Neural cell (in vitro differentiated cells): ENCODE measurements at regions not wholly inside any gene's neighbourhood (a gene's known extent, or its start where the extent isn't known, plus 50 kb on each side); places are given as distances from the start of the nearest gene placed in this dataset.

Experiments
- H2AFZ ChIP-seq: fragments of 200-600, 300-800 bp; sonication (generic), shearing (Covaris generic); 2 replicates; pipeline ENCODE4 v1.6.0; 2014; ENCODE audit warnings: low read depth, mild to moderate bottlenecking, antibody characterized with exemption, low read length, moderate library complexity
- H3F3A ChIP-seq: fragments of 200-600 bp; shearing (Covaris generic); 2 replicates; pipeline ENCODE4 v1.6.1; 2016; ENCODE audit warnings: mild to moderate bottlenecking, moderate library complexity, mixed read lengths, antibody characterized with exemption, low read length; ENCODE audit not compliant: insufficient read depth, poor library complexity, severe bottlenecking
- H3K27ac ChIP-seq: fragments of 200-600, 300-800 bp; sonication (generic), shearing (Covaris generic); 2 replicates; pipeline ENCODE4 v1.5.1; 2014; ENCODE audit warnings: mild to moderate bottlenecking, low read length, moderate library complexity
- H3K27me3 ChIP-seq: fragments of 300-800, 200-600 bp; sonication (generic), shearing (Covaris generic); 2 replicates; pipeline ENCODE4 v1.6.0; 2014; ENCODE audit warnings: mild to moderate bottlenecking, low read depth, low read length, moderate library complexity; ENCODE audit not compliant: insufficient read depth
- H3K36me3 ChIP-seq: fragments of 300-800, 200-600 bp; sonication (generic), shearing (Covaris generic); 2 replicates; pipeline ENCODE4 v1.5.1; 2014; ENCODE audit warnings: mild to moderate bottlenecking, antibody characterized with exemption, low read length, moderate library complexity; ENCODE audit not compliant: insufficient read depth
- H3K4me2 ChIP-seq: fragments of 300-800, 200-600 bp; sonication (generic), shearing (Covaris generic); 2 replicates; pipeline ENCODE4 v1.6.0; 2014; ENCODE audit warnings: mild to moderate bottlenecking, low read length
- H3K4me3 ChIP-seq: fragments of 300-800, 200-600 bp; sonication (generic), shearing (Covaris generic); 2 replicates; pipeline ENCODE4 v1.5.1; 2014; ENCODE audit warnings: mild to moderate bottlenecking, low read length, moderate library complexity
- H3K79me2 ChIP-seq: fragments of 200-600 bp; shearing (Covaris generic); replicated peaks from 2 replicates; pipeline ENCODE4 v1.6.0; 2014; ENCODE audit warnings: mild to moderate bottlenecking, low read length, moderate library complexity; ENCODE audit not compliant: insufficient read depth
- H3K9ac ChIP-seq: fragments of 300-800, 200-600 bp; sonication (generic), shearing (Covaris generic); 2 replicates; pipeline ENCODE4 v1.6.1; 2016; ENCODE audit warnings: mild to moderate bottlenecking, low read length, mixed read lengths
- H3K9me2 ChIP-seq: fragments of 200-600 bp; shearing (Covaris generic); 2 replicates; pipeline ENCODE4 v1.6.1; 2016; ENCODE audit warnings: mild to moderate bottlenecking, low read length, mixed read lengths; ENCODE audit not compliant: insufficient read depth
- H3K9me3 ChIP-seq: fragments of 200-600, 300-800 bp; sonication (generic), shearing (Covaris generic); 2 replicates; pipeline ENCODE4 v1.6.1; 2016; ENCODE audit warnings: mild to moderate bottlenecking, mixed run types, low read length, moderate library complexity, mixed read lengths
- H4K20me1 ChIP-seq: fragments of 200-600 bp; shearing (Covaris generic); 2 replicates; pipeline ENCODE4 v1.6.1; 2016; ENCODE audit warnings: mild to moderate bottlenecking, mixed run types; ENCODE audit not compliant: insufficient read depth
- CTCF ChIP-seq: fragments of 450-650 bp; IDR thresholded peaks from 2 replicates; pipeline ENCODE4 v1.5.1; 2014; ENCODE audit warnings: antibody characterized with exemption, mild to moderate bottlenecking, moderate library complexity; ENCODE audit not compliant: poor library complexity, severe bottlenecking
- EP300 ChIP-seq: fragments of 450-650 bp; conservative IDR thresholded peaks from 2 replicates; pipeline ENCODE4 v1.6.1; 2014; ENCODE audit warnings: antibody characterized with exemption, mild to moderate bottlenecking, moderate library complexity; ENCODE audit not compliant: poor library complexity, severe bottlenecking
- EZH2 ChIP-seq: fragments of 200-600, 300-800 bp; shearing (Covaris generic), sonication (generic); IDR thresholded peaks from 2 replicates; pipeline ENCODE4 v1.6.1; 2014; ENCODE audit warnings: antibody characterized with exemption, low read length, borderline replicate concordance, mild to moderate bottlenecking; ENCODE audit not compliant: insufficient read depth, poor library complexity, severe bottlenecking
- MXI1 ChIP-seq: fragments of 450-650 bp; conservative IDR thresholded peaks from 2 replicates; pipeline ENCODE4 v1.6.1; 2014; ENCODE audit warnings: antibody characterized with exemption, mild to moderate bottlenecking; ENCODE audit not compliant: poor library complexity, severe bottlenecking
- POLR2AphosphoS5 ChIP-seq: IDR thresholded peaks from 2 replicates; pipeline ENCODE4 v1.6.1; 2012
- RAD21 ChIP-seq: fragments of 450-650 bp; conservative IDR thresholded peaks from 2 replicates; pipeline ENCODE4 v1.6.1; 2014; ENCODE audit warnings: antibody characterized with exemption, mild to moderate bottlenecking, moderate library complexity
- REST ChIP-seq: IDR thresholded peaks from 2 replicates; pipeline ENCODE4 v1.6.1; 2012; ENCODE audit warnings: borderline replicate concordance
- SMC3 ChIP-seq: fragments of 450-650 bp; conservative IDR thresholded peaks from 2 replicates; pipeline ENCODE4 v1.6.1; 2014; ENCODE audit warnings: antibody characterized with exemption, mild to moderate bottlenecking, moderate library complexity; ENCODE audit not compliant: poor library complexity
- TAF1 ChIP-seq: IDR thresholded peaks from 2 replicates; pipeline ENCODE4 v1.6.1; 2012; ENCODE audit warnings: low read depth

GRCh38 chr4:158999166-158999682, 103.7 kb upstream of the RAPGEF2 start (continued):
- TF ChIP-seq CTCF = no peak

- H3K9me2 ChIP-seq = no peaks in the 10 kb centered on the region
- TF ChIP-seq SMC3 (no peak), TAF1 (no peak), RAD21 (no peak), EZH2 (no peak), POLR2AphosphoS5 (no peak), REST (no peak), EP300 (no peak), CTCF (no peak), MXI1 (no peak)
- no peaks in the 10 kb centered on the region for H3K36me3 ChIP-seq
- H3F3A ChIP-seq = no peaks in the 10 kb centered on the region
- no peaks in the 10 kb centered on the region for H4K20me1 ChIP-seq
- no peak overlapping the region for H2AFZ ChIP-seq
- no peak overlapping the region for H3K4me2 ChIP-seq
- no peak overlapping the region for H3K4me3 ChIP-seq
- no peaks in the 10 kb centered on the region for H3K79me2 ChIP-seq
- no peak overlapping the region for H3K9ac ChIP-seq
- peak overlapping the region; percentile 64 for H3K27ac ChIP-seq
- H3K9me3 ChIP-seq = no peaks in the 10 kb centered on the region
- H3K27me3 ChIP-seq = no peaks in the 10 kb centered on the region
Observed at GRCh38 chr4:158999849-159000248, 103.0 kb upstream of the RAPGEF2 start.

- Histone ChIP-seq H3K9ac (no peak overlapping the region), H3K4me3 (no peak overlapping the region), H3K9me2 (no peaks in the 10 kb centered on the region), H3K9me3 (no peaks in the 10 kb centered on the region), H3K4me2 (no peak overlapping the region), H3K27ac (peak overlapping the region; percentile 67), H3F3A (no peaks in the 10 kb centered on the region), H2AFZ (no peak overlapping the region), H3K27me3 (no peaks in the 10 kb centered on the region), H3K36me3 (no peaks in the 10 kb centered on the region), H4K20me1 (no peaks in the 10 kb centered on the region), H3K79me2 (no peaks in the 10 kb centered on the region)
- no peak for TF ChIP-seq POLR2AphosphoS5
- TF ChIP-seq CTCF = no peak
- no peak for TF ChIP-seq REST
- TF ChIP-seq EP300 = no peak
- no peak for TF ChIP-seq MXI1
- no peak for TF ChIP-seq SMC3
- TF ChIP-seq TAF1 = no peak
- no peak for TF ChIP-seq EZH2
- no peak for TF ChIP-seq RAD21
Observed at GRCh38 chr4:159002950-159003349, 99.9 kb upstream of the RAPGEF2 start.
